HepG2 (cell line): ENCODE measurements at regions not wholly inside any gene's neighbourhood (a gene's known extent, or its start where the extent isn't known, plus 50 kb on each side); places are given as distances from the start of the nearest gene placed in this dataset.

Source experiments
- CREM ChIP-seq, 2 experiments: sonication (generic) in 1 of 2; formaldehyde crosslinking in 1 of 2; IDR thresholded peaks; 2 replicates each; pipeline versions ENCODE4 v1.4.0 to v1.6.1; 2016 to 2020; ENCODE audit warnings: antibody characterized with exemption in 1 of 2, mild to moderate bottlenecking in 1 of 2, missing genetic modification reagents in 1 of 2
- MAFF ChIP-seq: IDR thresholded peaks from 2 replicates; pipeline ENCODE4 v1.6.1; 2011; ENCODE audit warnings: low read depth, low read length, improper control_type of control experiment
- MLXIP ChIP-seq: sonication (generic); formaldehyde crosslinking; IDR thresholded peaks from 2 replicates; pipeline ENCODE4 v1.9.0; 2021; ENCODE audit warnings: missing genetic modification reagents, borderline replicate concordance
- SYNCRIP ChIP-seq: fragments of 200-400 bp; formaldehyde crosslinking; IDR thresholded peaks from 2 replicates; pipeline ENCODE4 v1.6.1; 2018; ENCODE audit warnings: mild to moderate bottlenecking, low read depth, low read length; ENCODE audit not compliant: insufficient read depth
- ZFP36 ChIP-seq: fragments of 150-350 bp; IDR thresholded peaks from 2 replicates; pipeline ENCODE4 v1.6.1; 2018; ENCODE audit warnings: borderline replicate concordance, low read length, low read depth; ENCODE audit not compliant: partially characterized antibody
- ZFP36L1 ChIP-seq: sonication (generic); formaldehyde crosslinking; IDR thresholded peaks from 2 replicates; pipeline ENCODE4 v1.8.0; 2022; ENCODE audit warnings: mild to moderate bottlenecking, missing genetic modification reagents, moderate library complexity
- ZNF260 ChIP-seq: sonication (generic); formaldehyde crosslinking; IDR thresholded peaks from 2 replicates; pipeline ENCODE4 v1.4.0; 2020; ENCODE audit warnings: missing genetic modification reagents, low read depth, mild to moderate bottlenecking, borderline replicate concordance
- ZNF660 ChIP-seq: sonication (generic); formaldehyde crosslinking; IDR thresholded peaks from 2 replicates; pipeline ENCODE4 v1.5.1; 2020; ENCODE audit warnings: mild to moderate bottlenecking, low read depth, missing genetic modification reagents, borderline replicate concordance
- ZSCAN30 ChIP-seq: sonication (generic); formaldehyde crosslinking; IDR thresholded peaks from 2 replicates; pipeline ENCODE4 v1.5.0; 2020; ENCODE audit warnings: mild to moderate bottlenecking, missing genetic modification reagents
- TF ChIP-seq, protein P1 (sequence below): IDR thresholded peaks from 2 replicates; pipeline ENCODE4 v1.6.1; 2016; ENCODE audit warnings: low read depth, missing genetic modification reagents, missing compliant biosample characterization
- TF ChIP-seq, protein P2 (sequence below): IDR thresholded peaks from 2 replicates; pipeline ENCODE4 v1.6.1; 2012; ENCODE audit warnings: inconsistent platforms

DNA sequence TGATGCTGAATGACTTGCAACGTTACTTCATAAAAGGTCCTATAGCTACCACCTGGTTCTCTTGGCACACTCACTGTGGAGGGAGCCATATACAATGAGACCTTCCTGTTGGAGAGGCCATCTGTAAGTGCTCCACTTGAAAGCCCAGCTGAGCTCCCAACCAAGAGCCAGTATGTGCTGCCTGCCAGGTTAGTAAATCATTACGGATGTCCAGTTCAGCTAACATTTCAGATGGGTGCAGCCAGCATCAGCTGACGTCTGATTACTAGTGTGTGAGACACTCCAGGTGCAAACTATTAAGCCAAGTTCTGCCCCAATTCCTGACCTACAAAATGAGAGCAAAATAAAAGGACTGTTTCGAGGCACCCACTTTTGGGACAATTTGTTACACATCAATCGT lies 274.4 kb upstream of the ROBO2 start:
- TF ChIP-seq ZNF260 (CRISPR knock-in tag) (no peak), ZFP36 (no peak), ZNF660 (CRISPR knock-in tag) (no peak), ZSCAN30 (no peak), MLXIP (CRISPR knock-in tag) (no peak), CREM (IDR thresholded peaks at IDR 0.05) (no peak), CREM (CRISPR knock-in tag; IDR thresholded peaks at IDR 0.05) (no peak), SYNCRIP (no peak), MAFF (no peak), ZFP36L1 (CRISPR knock-in tag) (no peak)
- TF ChIP-seq, protein P1, sequence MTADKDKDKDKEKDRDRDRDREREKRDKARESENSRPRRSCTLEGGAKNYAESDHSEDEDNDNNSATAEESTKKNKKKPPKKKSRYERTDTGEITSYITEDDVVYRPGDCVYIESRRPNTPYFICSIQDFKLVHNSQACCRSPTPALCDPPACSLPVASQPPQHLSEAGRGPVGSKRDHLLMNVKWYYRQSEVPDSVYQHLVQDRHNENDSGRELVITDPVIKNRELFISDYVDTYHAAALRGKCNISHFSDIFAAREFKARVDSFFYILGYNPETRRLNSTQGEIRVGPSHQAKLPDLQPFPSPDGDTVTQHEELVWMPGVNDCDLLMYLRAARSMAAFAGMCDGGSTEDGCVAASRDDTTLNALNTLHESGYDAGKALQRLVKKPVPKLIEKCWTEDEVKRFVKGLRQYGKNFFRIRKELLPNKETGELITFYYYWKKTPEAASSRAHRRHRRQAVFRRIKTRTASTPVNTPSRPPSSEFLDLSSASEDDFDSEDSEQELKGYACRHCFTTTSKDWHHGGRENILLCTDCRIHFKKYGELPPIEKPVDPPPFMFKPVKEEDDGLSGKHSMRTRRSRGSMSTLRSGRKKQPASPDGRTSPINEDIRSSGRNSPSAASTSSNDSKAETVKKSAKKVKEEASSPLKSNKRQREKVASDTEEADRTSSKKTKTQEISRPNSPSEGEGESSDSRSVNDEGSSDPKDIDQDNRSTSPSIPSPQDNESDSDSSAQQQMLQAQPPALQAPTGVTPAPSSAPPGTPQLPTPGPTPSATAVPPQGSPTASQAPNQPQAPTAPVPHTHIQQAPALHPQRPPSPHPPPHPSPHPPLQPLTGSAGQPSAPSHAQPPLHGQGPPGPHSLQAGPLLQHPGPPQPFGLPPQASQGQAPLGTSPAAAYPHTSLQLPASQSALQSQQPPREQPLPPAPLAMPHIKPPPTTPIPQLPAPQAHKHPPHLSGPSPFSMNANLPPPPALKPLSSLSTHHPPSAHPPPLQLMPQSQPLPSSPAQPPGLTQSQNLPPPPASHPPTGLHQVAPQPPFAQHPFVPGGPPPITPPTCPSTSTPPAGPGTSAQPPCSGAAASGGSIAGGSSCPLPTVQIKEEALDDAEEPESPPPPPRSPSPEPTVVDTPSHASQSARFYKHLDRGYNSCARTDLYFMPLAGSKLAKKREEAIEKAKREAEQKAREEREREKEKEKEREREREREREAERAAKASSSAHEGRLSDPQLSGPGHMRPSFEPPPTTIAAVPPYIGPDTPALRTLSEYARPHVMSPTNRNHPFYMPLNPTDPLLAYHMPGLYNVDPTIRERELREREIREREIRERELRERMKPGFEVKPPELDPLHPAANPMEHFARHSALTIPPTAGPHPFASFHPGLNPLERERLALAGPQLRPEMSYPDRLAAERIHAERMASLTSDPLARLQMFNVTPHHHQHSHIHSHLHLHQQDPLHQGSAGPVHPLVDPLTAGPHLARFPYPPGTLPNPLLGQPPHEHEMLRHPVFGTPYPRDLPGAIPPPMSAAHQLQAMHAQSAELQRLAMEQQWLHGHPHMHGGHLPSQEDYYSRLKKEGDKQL (CRISPR knock-in tag), result no peak
- TF ChIP-seq, protein P2, sequence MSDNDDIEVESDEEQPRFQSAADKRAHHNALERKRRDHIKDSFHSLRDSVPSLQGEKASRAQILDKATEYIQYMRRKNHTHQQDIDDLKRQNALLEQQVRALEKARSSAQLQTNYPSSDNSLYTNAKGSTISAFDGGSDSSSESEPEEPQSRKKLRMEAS, result no peak
